Breast epithelium (tissue), 4 donors: ENCODE measurements at regions not wholly inside any gene's neighbourhood (a gene's known extent, or its start where the extent isn't known, plus 50 kb on each side); places are given as distances from the start of the nearest gene placed in this dataset.

Experiments used
- DNase-seq, 2 donors: peaks; one replicate each; pipeline ENCODE4 v3.0.0-alpha.2; 2019; ENCODE audit warnings: low spot score in 2 of 2
- H3K27ac ChIP-seq, 2 donors: fragments of 200-600 bp; sonication (generic) in 1 of 2; one replicate each; pipeline ENCODE4 v1.5.1; 2016 to 2019; ENCODE audit warnings: mild to moderate bottlenecking in 1 of 2
- H3K27me3 ChIP-seq, 2 donors: fragments of 200-600 bp; sonication (generic) in 1 of 2; one replicate each; pipeline versions ENCODE4 v1.5.1 to v1.6.0; 2017 to 2019; ENCODE audit warnings: control low read depth in 1 of 2, mild to moderate bottlenecking in 1 of 2
- H3K36me3 ChIP-seq: fragments of 200-600 bp; one replicate; pipeline ENCODE4 v1.5.1; 2019
- H3K4me1 ChIP-seq, 2 donors: fragments of 200-600 bp; sonication (generic); one replicate each; pipeline ENCODE4 v1.5.1; 2016 to 2019; ENCODE audit warnings: control low read depth in 1 of 2
- H3K4me3 ChIP-seq, 3 donors: fragments of 200-600 bp; sonication (generic); 1 replicate in 2 of 3; 2 replicates in 1 of 3; pipeline ENCODE4 v1.5.1; 2016 to 2019; ENCODE audit warnings: mild to moderate bottlenecking in 3 of 3, moderate library complexity in 2 of 3
- H3K9me3 ChIP-seq, 2 donors: fragments of 200-600 bp; sonication (generic) in 1 of 2; one replicate each; pipeline ENCODE4 v1.5.1; 2016 to 2019; ENCODE audit warnings: control low read depth in 1 of 2
- CTCF ChIP-seq, 3 donors: fragments of 450-650 bp; IDR thresholded peaks; one replicate each; pipeline ENCODE4 v1.5.1; 2016 to 2017; ENCODE audit warnings: antibody characterized with exemption in 3 of 3, mild to moderate bottlenecking in 3 of 3, moderate library complexity in 3 of 3
- POLR2A ChIP-seq: fragments of 450-650 bp; IDR thresholded peaks from one replicate; pipeline ENCODE4 v1.6.1; 2016; ENCODE audit warnings: antibody characterized with exemption, mild to moderate bottlenecking, moderate library complexity
- POLR2AphosphoS5 ChIP-seq, 3 donors: sonication (generic); formaldehyde crosslinking; IDR thresholded peaks; one replicate each; pipeline ENCODE4 v1.6.1; 2017; ENCODE audit warnings: antibody characterized with exemption in 3 of 3
- intact Hi-C: fragments of 100-400 bp; cut with DNase I; formaldehyde crosslinking; loops from one replicate; pipeline ENCODE4 v1.15.1; 2023; ENCODE audit warnings: low total_unique reads

- no peak for DNase-seq
Measured at GRCh38 chr6:141211845-141212244, 920.9 kb upstream of the GJE1 start.

GRCh38 chr6:141210901-141211300, 921.8 kb upstream of the GJE1 start:
- H3K27ac ChIP-seq, result no peak overlapping the region
- H3K4me3 ChIP-seq, result no peak overlapping the region
- DNase-seq, result no peak
- H3K36me3 ChIP-seq, result no peaks in the 10 kb centered on the region
- no peaks in the 10 kb centered on the region for H3K9me3 ChIP-seq
- no peaks in the 10 kb centered on the region for H3K27me3 ChIP-seq
- TF ChIP-seq POLR2A, result no peak
- no peak for TF ChIP-seq POLR2AphosphoS5 (IDR thresholded peaks at IDR 0.05)
- no peak for TF ChIP-seq CTCF (IDR thresholded peaks at IDR 0.05)
- H3K4me1 ChIP-seq, result no peaks in the 10 kb centered on the region
- intact Hi-C loops, result no loop called here

More at GRCh38 chr6:141211845-141212244, 920.9 kb upstream of the GJE1 start:
- H3K4me1 ChIP-seq, result no peaks in the 10 kb centered on the region
- no peak overlapping the region for H3K4me3 ChIP-seq
- intact Hi-C loops, result no loop called here
- no peak overlapping the region for H3K27ac ChIP-seq
- H3K27me3 ChIP-seq, result no peaks in the 10 kb centered on the region
- TF ChIP-seq CTCF (IDR thresholded peaks at IDR 0.05) (no peak), POLR2AphosphoS5 (IDR thresholded peaks at IDR 0.05) (no peak), POLR2A (no peak)
- no peaks in the 10 kb centered on the region for H3K9me3 ChIP-seq
- H3K36me3 ChIP-seq, result no peaks in the 10 kb centered on the region

- no peak for DNase-seq
- no peaks in the 10 kb centered on the region for H3K9me3 ChIP-seq
- no peaks in the 10 kb centered on the region for H3K36me3 ChIP-seq
- no peak overlapping the region for H3K27ac ChIP-seq
- H3K27me3 ChIP-seq, result no peaks in the 10 kb centered on the region
- no peak overlapping the region for H3K4me3 ChIP-seq
- H3K4me1 ChIP-seq, result no peaks in the 10 kb centered on the region
- intact Hi-C loops, result no loop called here
- TF ChIP-seq POLR2A, result no peak
- TF ChIP-seq POLR2AphosphoS5 (IDR thresholded peaks at IDR 0.05), result no peak
- TF ChIP-seq CTCF (IDR thresholded peaks at IDR 0.05), result no peak
Measured at GRCh38 chr6:141209890-141210289, 922.8 kb upstream of the GJE1 start.

GRCh38 chr6:141208101-141208500, 924.6 kb upstream of the GJE1 start:
- Histone ChIP-seq H3K9me3 (no peaks in the 10 kb centered on the region), H3K4me3 (no peak overlapping the region), H3K27ac (no peak overlapping the region), H3K27me3 (no peaks in the 10 kb centered on the region), H3K4me1 (no peaks in the 10 kb centered on the region), H3K36me3 (peaks cover 2% of the 10 kb centered on the region)
- intact Hi-C loops, result no loop called here
- DNase-seq, result no peak
- TF ChIP-seq POLR2A, result no peak
- no peak for TF ChIP-seq POLR2AphosphoS5 (IDR thresholded peaks at IDR 0.05)
- TF ChIP-seq CTCF (IDR thresholded peaks at IDR 0.05), result no peak

- H3K27me3 ChIP-seq, result no peaks in the 10 kb centered on the region
- intact Hi-C loops, result no loop called here
- H3K4me1 ChIP-seq, result no peaks in the 10 kb centered on the region
- no peak overlapping the region for H3K4me3 ChIP-seq
- TF ChIP-seq POLR2AphosphoS5 (IDR thresholded peaks at IDR 0.05) (no peak), POLR2A (no peak), CTCF (IDR thresholded peaks at IDR 0.05) (no peak)
- peaks cover 4% of the 10 kb centered on the region for H3K36me3 ChIP-seq
- no peak for DNase-seq
- H3K9me3 ChIP-seq, result no peaks in the 10 kb centered on the region
- H3K27ac ChIP-seq, result no peak overlapping the region
Measured at GRCh38 chr6:141203902-141204575, 928.7 kb upstream of the GJE1 start.
